Panc1 (cell line): ENCODE measurements at regions not wholly inside any gene's neighbourhood (a gene's known extent, or its start where the extent isn't known, plus 50 kb on each side); places are given as distances from the start of the nearest gene placed in this dataset.
"Not testable (repeated sequence)": the region's sequence is repeated elsewhere in the genome, so short reads cannot be mapped to it uniquely, and the experiment has no call there.

Experiments used
- POLR2AphosphoS5 ChIP-seq: IDR thresholded peaks from 2 replicates; pipeline ENCODE4 v1.6.1; 2012; ENCODE audit warnings: mild to moderate bottlenecking, low read depth, low read length, moderate library complexity
- SIN3A ChIP-seq: IDR thresholded peaks from 2 replicates; pipeline ENCODE4 v1.6.1; 2012; ENCODE audit warnings: low read depth, mild to moderate bottlenecking, low read length, moderate library complexity, borderline replicate concordance; ENCODE audit not compliant: insufficient read depth
- TCF7L2 ChIP-seq: IDR thresholded peaks from 2 replicates; pipeline ENCODE4 v1.6.1; 2011; ENCODE audit warnings: mild to moderate bottlenecking, low read depth, low read length, inconsistent platforms
- TF ChIP-seq, protein P1 (sequence below): fragments of 450-650 bp; IDR thresholded peaks from 2 replicates; pipeline ENCODE4 v1.5.1; 2017; ENCODE audit warnings: mild to moderate bottlenecking

DNA sequence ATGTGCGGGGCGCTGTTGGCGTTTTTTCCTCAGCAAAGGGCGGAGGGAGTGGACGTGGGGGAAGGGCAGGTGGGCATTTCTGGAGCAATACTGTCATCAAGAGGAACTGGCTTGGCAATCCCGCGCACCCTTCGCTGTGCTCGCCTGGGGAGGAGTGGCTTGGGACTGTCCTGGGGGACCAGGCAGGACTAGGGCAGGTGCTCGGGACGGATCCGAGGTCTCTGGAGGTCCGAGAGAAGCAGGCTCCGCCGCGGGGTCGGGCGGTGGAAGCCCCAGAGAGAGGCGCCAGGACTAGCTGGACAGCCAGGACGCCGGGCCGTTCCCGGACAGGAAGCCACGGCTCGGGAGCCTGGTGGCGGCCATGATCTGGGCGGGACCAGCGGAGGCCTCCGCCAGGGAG is 282.5 kb upstream of the AGTR2 start:
- TF ChIP-seq, protein P1, sequence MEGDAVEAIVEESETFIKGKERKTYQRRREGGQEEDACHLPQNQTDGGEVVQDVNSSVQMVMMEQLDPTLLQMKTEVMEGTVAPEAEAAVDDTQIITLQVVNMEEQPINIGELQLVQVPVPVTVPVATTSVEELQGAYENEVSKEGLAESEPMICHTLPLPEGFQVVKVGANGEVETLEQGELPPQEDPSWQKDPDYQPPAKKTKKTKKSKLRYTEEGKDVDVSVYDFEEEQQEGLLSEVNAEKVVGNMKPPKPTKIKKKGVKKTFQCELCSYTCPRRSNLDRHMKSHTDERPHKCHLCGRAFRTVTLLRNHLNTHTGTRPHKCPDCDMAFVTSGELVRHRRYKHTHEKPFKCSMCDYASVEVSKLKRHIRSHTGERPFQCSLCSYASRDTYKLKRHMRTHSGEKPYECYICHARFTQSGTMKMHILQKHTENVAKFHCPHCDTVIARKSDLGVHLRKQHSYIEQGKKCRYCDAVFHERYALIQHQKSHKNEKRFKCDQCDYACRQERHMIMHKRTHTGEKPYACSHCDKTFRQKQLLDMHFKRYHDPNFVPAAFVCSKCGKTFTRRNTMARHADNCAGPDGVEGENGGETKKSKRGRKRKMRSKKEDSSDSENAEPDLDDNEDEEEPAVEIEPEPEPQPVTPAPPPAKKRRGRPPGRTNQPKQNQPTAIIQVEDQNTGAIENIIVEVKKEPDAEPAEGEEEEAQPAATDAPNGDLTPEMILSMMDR = not testable (repeated sequence)
- not testable (repeated sequence) for TF ChIP-seq POLR2AphosphoS5, TCF7L2, SIN3A
